KMS-11 (cell line): ENCODE measurements at regions not wholly inside any gene's neighbourhood (a gene's known extent, or its start where the extent isn't known, plus 50 kb on each side); places are given as distances from the start of the nearest gene placed in this dataset.

Experiments
- H2AFZ ChIP-seq: fragments of 200-600 bp; sonication (generic); 2 replicates; pipeline ENCODE4 v1.6.1; 2016; ENCODE audit warnings: antibody characterized with exemption, mixed run types, low read depth
- H3K27ac ChIP-seq: fragments of 200-600 bp; sonication (generic); 2 replicates; pipeline ENCODE4 v1.6.1; 2016; ENCODE audit warnings: mild to moderate bottlenecking, mixed run types
- H3K27me3 ChIP-seq: fragments of 200-600 bp; sonication (generic); 2 replicates; pipeline ENCODE4 v1.6.1; 2017; ENCODE audit warnings: mild to moderate bottlenecking, low read depth, mixed run types, moderate library complexity; ENCODE audit not compliant: insufficient read depth
- H3K36me3 ChIP-seq: fragments of 200-600 bp; sonication (generic); 2 replicates; pipeline ENCODE4 v1.6.1; 2017; ENCODE audit warnings: mild to moderate bottlenecking, mixed run types; ENCODE audit not compliant: insufficient read depth
- H3K4me1 ChIP-seq: fragments of 200-600 bp; sonication (generic); 2 replicates; pipeline ENCODE4 v1.6.1; 2016; ENCODE audit warnings: mild to moderate bottlenecking, low read depth, mixed run types; ENCODE audit not compliant: poor library complexity, severe bottlenecking
- H3K4me2 ChIP-seq: fragments of 200-600 bp; sonication (generic); 2 replicates; pipeline ENCODE4 v1.7.0; 2016; ENCODE audit warnings: mild to moderate bottlenecking, mixed run types
- H3K4me3 ChIP-seq: fragments of 200-600 bp; sonication (generic); IDR thresholded peaks from 2 replicates; pipeline ENCODE4 v1.6.1; 2017; ENCODE audit warnings: low read depth, low read length, mixed read lengths; ENCODE audit not compliant: insufficient read depth
- H3K79me2 ChIP-seq: fragments of 200-600 bp; sonication (generic); 2 replicates; pipeline ENCODE4 v1.6.1; 2016; ENCODE audit warnings: low read depth, mixed run types; ENCODE audit not compliant: insufficient read depth
- H3K9ac ChIP-seq: fragments of 200-600 bp; sonication (generic); 2 replicates; pipeline ENCODE4 v1.6.1; 2016; ENCODE audit warnings: mild to moderate bottlenecking, mixed run types
- H4K20me1 ChIP-seq: fragments of 200-600 bp; sonication (generic); 2 replicates; pipeline ENCODE4 v1.6.1; 2016; ENCODE audit warnings: mild to moderate bottlenecking, mixed run types; ENCODE audit not compliant: insufficient read depth
- CTCF ChIP-seq: fragments of 200-600 bp; sonication (generic); conservative IDR thresholded peaks from 2 replicates; pipeline ENCODE4 v1.6.1; 2017; ENCODE audit warnings: low read depth, mild to moderate bottlenecking, antibody characterized with exemption, low read length, moderate library complexity, mixed read lengths

- H3K27me3 ChIP-seq = no peaks in the 10 kb centered on the region
- H3K27ac ChIP-seq = no peak overlapping the region
- no peak overlapping the region for H3K4me3 ChIP-seq
- H3K4me2 ChIP-seq = no peak overlapping the region
- H4K20me1 ChIP-seq = no peaks in the 10 kb centered on the region
- no peak overlapping the region for H2AFZ ChIP-seq
- H3K36me3 ChIP-seq = no peaks in the 10 kb centered on the region
- no peak overlapping the region for H3K9ac ChIP-seq
- peaks cover 6% of the 10 kb centered on the region for H3K4me1 ChIP-seq
- no peak for TF ChIP-seq CTCF
- no peaks in the 10 kb centered on the region for H3K79me2 ChIP-seq
Measured at GRCh38 chr1:58848818-58849411, 65.1 kb upstream of the JUN start.

- Histone ChIP-seq H3K4me1 (peaks cover 12% of the 10 kb centered on the region), H3K4me2 (no peak overlapping the region)
Measured at GRCh38 chr1:58849551-58849950, 65.7 kb upstream of the JUN start.

GRCh38 chr1:58850636-58851035, 66.8 kb upstream of the JUN start:
- Histone ChIP-seq H3K4me2 (no peak overlapping the region), H3K4me3 (no peak overlapping the region), H3K9ac (no peak overlapping the region), H3K79me2 (no peaks in the 10 kb centered on the region), H2AFZ (no peak overlapping the region), H3K27ac (no peak overlapping the region), H3K4me1 (peaks cover 23% of the 10 kb centered on the region), H4K20me1 (no peaks in the 10 kb centered on the region), H3K27me3 (no peaks in the 10 kb centered on the region), H3K36me3 (no peaks in the 10 kb centered on the region)
- TF ChIP-seq CTCF = no peak

More at GRCh38 chr1:58849551-58849950, 65.7 kb upstream of the JUN start:
- Histone ChIP-seq H3K9ac (no peak overlapping the region), H3K27me3 (no peaks in the 10 kb centered on the region), H2AFZ (no peak overlapping the region), H4K20me1 (no peaks in the 10 kb centered on the region), H3K36me3 (no peaks in the 10 kb centered on the region), H3K79me2 (no peaks in the 10 kb centered on the region), H3K4me3 (no peak overlapping the region), H3K27ac (no peak overlapping the region)
- no peak for TF ChIP-seq CTCF

- TF ChIP-seq CTCF = no peak
- H3K4me3 ChIP-seq = no peak overlapping the region
- H3K79me2 ChIP-seq = no peaks in the 10 kb centered on the region
- no peak overlapping the region for H3K4me2 ChIP-seq
- no peaks in the 10 kb centered on the region for H4K20me1 ChIP-seq
- H3K36me3 ChIP-seq = no peaks in the 10 kb centered on the region
- H3K27me3 ChIP-seq = no peaks in the 10 kb centered on the region
- no peak overlapping the region for H3K9ac ChIP-seq
- H3K4me1 ChIP-seq = peaks cover 46% of the 10 kb centered on the region
- H3K27ac ChIP-seq = no peak overlapping the region
- H2AFZ ChIP-seq = no peak overlapping the region
Measured at GRCh38 chr1:58852731-58853485, 69.1 kb upstream of the JUN start.
